ENCODE measurements at regions not wholly inside any gene's neighbourhood (a gene's known extent, or its start where the extent isn't known, plus 50 kb on each side); places are given as distances from the start of the nearest gene placed in this dataset.

- TF ChIP-seq POLR2AphosphoS5 (IDR thresholded peaks at IDR 0.05; ENCODE audit: low read depth, low read length), result no peak
- TF ChIP-seq SIN3A (IDR thresholded peaks at IDR 0.05; ENCODE audit: borderline replicate concordance, insufficient read depth, low read length), result no peak
- TF ChIP-seq REST (IDR thresholded peaks at IDR 0.05; ENCODE audit: insufficient read depth in 1 of 2, low read depth in 2 of 2, low read length in 2 of 2), result no peak
- no peak for TF ChIP-seq FOXP2 (optimal IDR thresholded peaks at IDR 0.05; ENCODE audit: borderline replicate concordance, extremely low read depth, extremely low read length, insufficient read depth)
- TF ChIP-seq TAF1 (IDR thresholded peaks at IDR 0.05; ENCODE audit: borderline replicate concordance, insufficient read depth, low read length), result no peak
These were observed 555.5 kb downstream of the ETV1 start for GRCh38 chr7:13433946-13434345.

- TF ChIP-seq TAF1 (IDR thresholded peaks at IDR 0.05; ENCODE audit: borderline replicate concordance, insufficient read depth, low read length) (no peak), REST (IDR thresholded peaks at IDR 0.05; ENCODE audit: insufficient read depth in 1 of 2, low read depth in 2 of 2, low read length in 2 of 2) (no peak), FOXP2 (optimal IDR thresholded peaks at IDR 0.05; ENCODE audit: borderline replicate concordance, extremely low read depth, extremely low read length, insufficient read depth) (no peak), POLR2AphosphoS5 (IDR thresholded peaks at IDR 0.05; ENCODE audit: low read depth, low read length) (no peak), SIN3A (IDR thresholded peaks at IDR 0.05; ENCODE audit: borderline replicate concordance, insufficient read depth, low read length) (no peak)
These were observed 547.2 kb downstream of the ETV1 start for GRCh38 chr7:13442226-13442625.

- TF ChIP-seq FOXP2 (optimal IDR thresholded peaks at IDR 0.05; ENCODE audit: borderline replicate concordance, extremely low read depth, extremely low read length, insufficient read depth) (no peak), POLR2AphosphoS5 (IDR thresholded peaks at IDR 0.05; ENCODE audit: low read depth, low read length) (no peak), TAF1 (IDR thresholded peaks at IDR 0.05; ENCODE audit: borderline replicate concordance, insufficient read depth, low read length) (no peak), SIN3A (IDR thresholded peaks at IDR 0.05; ENCODE audit: borderline replicate concordance, insufficient read depth, low read length) (no peak), REST (IDR thresholded peaks at IDR 0.05; ENCODE audit: insufficient read depth in 1 of 2, low read depth in 2 of 2, low read length in 2 of 2) (no peak)
These were observed 541.8 kb downstream of the ETV1 start for GRCh38 chr7:13447637-13448036.

GRCh38 chr7:13448243-13448642 lies 541.2 kb downstream of the ETV1 start:
- TF ChIP-seq POLR2AphosphoS5 (IDR thresholded peaks at IDR 0.05; ENCODE audit: low read depth, low read length) (no peak), REST (IDR thresholded peaks at IDR 0.05; ENCODE audit: insufficient read depth in 1 of 2, low read depth in 2 of 2, low read length in 2 of 2) (no peak), FOXP2 (optimal IDR thresholded peaks at IDR 0.05; ENCODE audit: borderline replicate concordance, extremely low read depth, extremely low read length, insufficient read depth) (no peak), TAF1 (IDR thresholded peaks at IDR 0.05; ENCODE audit: borderline replicate concordance, insufficient read depth, low read length) (no peak), SIN3A (IDR thresholded peaks at IDR 0.05; ENCODE audit: borderline replicate concordance, insufficient read depth, low read length) (no peak)

GRCh38 chr7:13449460-13449859 lies 540.0 kb downstream of the ETV1 start:
- no peak for TF ChIP-seq TAF1 (IDR thresholded peaks at IDR 0.05; ENCODE audit: borderline replicate concordance, insufficient read depth, low read length)
- no peak for TF ChIP-seq FOXP2 (optimal IDR thresholded peaks at IDR 0.05; ENCODE audit: borderline replicate concordance, extremely low read depth, extremely low read length, insufficient read depth)
- no peak for TF ChIP-seq POLR2AphosphoS5 (IDR thresholded peaks at IDR 0.05; ENCODE audit: low read depth, low read length)
- no peak for TF ChIP-seq SIN3A (IDR thresholded peaks at IDR 0.05; ENCODE audit: borderline replicate concordance, insufficient read depth, low read length)
- TF ChIP-seq REST (IDR thresholded peaks at IDR 0.05; ENCODE audit: insufficient read depth in 1 of 2, low read depth in 2 of 2, low read length in 2 of 2), result no peak
